GM23338 (cell line): ENCODE measurements at regions not wholly inside any gene's neighbourhood (a gene's known extent, or its start where the extent isn't known, plus 50 kb on each side); places are given as distances from the start of the nearest gene placed in this dataset.

Experiments used
- ATAC-seq: fragments of 200-7000 bp; cut with Tn5 transposase; 3 replicates; pipeline ENCODE4 v1.9.1; 2020
- DNase-seq: peaks from one replicate; pipeline ENCODE4 v3.0.0-alpha.2; 2015; ENCODE audit warnings: low spot score
- H2AFZ ChIP-seq: fragments of 200-600 bp; sonication (generic); 2 replicates; pipeline ENCODE4 v1.8.0; 2016; ENCODE audit warnings: antibody characterized with exemption, mild to moderate bottlenecking, moderate library complexity
- H3F3A ChIP-seq: fragments of 200-600 bp; sonication (generic); replicated peaks from 2 replicates; pipeline ENCODE4 v1.8.0; 2017; ENCODE audit warnings: antibody characterized with exemption, mixed run types, low read depth
- H3K27ac ChIP-seq: fragments of 200-600 bp; sonication (generic); 2 replicates; pipeline ENCODE4 v1.6.1; 2016; ENCODE audit warnings: low read depth
- H3K27me3 ChIP-seq: fragments of 200-600 bp; sonication (generic); 2 replicates; pipeline ENCODE4 v1.8.0; 2016; ENCODE audit warnings: mild to moderate bottlenecking, mixed run types, moderate library complexity; ENCODE audit not compliant: insufficient read depth
- H3K36me3 ChIP-seq: fragments of 200-600 bp; sonication (generic); 2 replicates; pipeline ENCODE4 v1.8.0; 2016; ENCODE audit warnings: mild to moderate bottlenecking; ENCODE audit not compliant: insufficient read depth
- H3K4me1 ChIP-seq: fragments of 200-600 bp; sonication (generic); 2 replicates; pipeline ENCODE4 v1.8.0; 2016; ENCODE audit warnings: mild to moderate bottlenecking, moderate library complexity; ENCODE audit not compliant: insufficient read depth
- H3K4me2 ChIP-seq: fragments of 200-600 bp; sonication (generic); 2 replicates; pipeline ENCODE4 v1.7.1; 2017; ENCODE audit warnings: mixed run types
- H3K4me3 ChIP-seq: fragments of 200-600 bp; sonication (generic); 2 replicates; pipeline ENCODE4 v1.6.1; 2016; ENCODE audit warnings: mixed run types
- H3K79me2 ChIP-seq: fragments of 200-600 bp; sonication (generic); replicated peaks from 2 replicates; pipeline ENCODE4 v1.8.0; 2017; ENCODE audit warnings: mild to moderate bottlenecking; ENCODE audit not compliant: insufficient read depth
- H3K9me2 ChIP-seq: fragments of 200-600 bp; sonication (generic); 2 replicates; pipeline ENCODE4 v1.8.0; 2017; ENCODE audit not compliant: insufficient read depth
- H4K20me1 ChIP-seq: fragments of 200-600 bp; sonication (generic); replicated peaks from 2 replicates; pipeline ENCODE4 v1.8.0; 2017; ENCODE audit warnings: mild to moderate bottlenecking; ENCODE audit not compliant: insufficient read depth
- H3K27ac Mint-ChIP-seq: 2 replicates; pipeline ENCODE4 v1.8.0; 2020; ENCODE audit warnings: inconsistent platforms, mild to moderate bottlenecking, moderate library complexity, mixed read lengths
- H3K27me3 Mint-ChIP-seq: 3 replicates; pipeline ENCODE4 v1.8.0; 2022; ENCODE audit warnings: low read depth, mild to moderate bottlenecking, moderate library complexity, mixed read lengths, inconsistent platforms; ENCODE audit not compliant: insufficient read depth, poor library complexity
- H3K36me3 Mint-ChIP-seq: 3 replicates; pipeline ENCODE4 v1.8.0; 2021; ENCODE audit warnings: low read depth, mild to moderate bottlenecking, inconsistent platforms, moderate library complexity, mixed read lengths
- H3K4me1 Mint-ChIP-seq: 3 replicates; pipeline ENCODE4 v1.8.0; 2020; ENCODE audit warnings: mild to moderate bottlenecking, inconsistent platforms, mixed read lengths
- H3K4me3 Mint-ChIP-seq: 3 replicates; pipeline ENCODE4 v1.8.0; 2021; ENCODE audit warnings: moderate library complexity, mild to moderate bottlenecking, inconsistent platforms, mixed read lengths
- H3K9me3 Mint-ChIP-seq: 3 replicates; pipeline ENCODE4 v1.8.0; 2020; ENCODE audit warnings: moderate library complexity, mild to moderate bottlenecking, inconsistent platforms, mixed read lengths
- CREB1 ChIP-seq: fragments of 250-450 bp; sonication (Bioruptor Pico); IDR thresholded peaks from 2 replicates; pipeline ENCODE4 v1.5.0; 2020; ENCODE audit warnings: low read depth, mild to moderate bottlenecking, moderate library complexity
- EZH2 ChIP-seq: fragments of 200-600 bp; sonication (generic); IDR thresholded peaks from one replicate; pipeline ENCODE4 v1.8.0; 2017; ENCODE audit warnings: antibody characterized with exemption, mild to moderate bottlenecking, low read depth; ENCODE audit not compliant: unreplicated experiment
- EZH2phosphoT487 ChIP-seq: fragments of 200-600 bp; sonication (generic); IDR thresholded peaks from one replicate; pipeline ENCODE4 v1.8.1; 2018; ENCODE audit warnings: antibody characterized with exemption; ENCODE audit not compliant: unreplicated experiment
- JUNB ChIP-seq: IDR thresholded peaks from one replicate; pipeline ENCODE4 v1.6.1; 2016; ENCODE audit warnings: antibody characterized with exemption; ENCODE audit not compliant: unreplicated experiment
- NANOG ChIP-seq: IDR thresholded peaks from 2 replicates; pipeline ENCODE4 v1.6.1; 2016; ENCODE audit warnings: antibody characterized with exemption, borderline replicate concordance
- POLR2AphosphoS5 ChIP-seq: IDR thresholded peaks from 2 replicates; pipeline ENCODE4 v1.6.1; 2016; ENCODE audit warnings: antibody characterized with exemption, low read depth
- STAT1 ChIP-seq: IDR thresholded peaks from one replicate; pipeline ENCODE4 v1.6.1; 2016; ENCODE audit warnings: antibody characterized with exemption; ENCODE audit not compliant: unreplicated experiment
- ZNF114 ChIP-seq: fragments of 250-450 bp; sonication (Bioruptor Pico); IDR thresholded peaks from 2 replicates; pipeline ENCODE4 v1.5.0; 2020; ENCODE audit warnings: mild to moderate bottlenecking, moderate library complexity
- ZNF331 ChIP-seq: fragments of 250-450 bp; sonication (Bioruptor Pico); IDR thresholded peaks from 2 replicates; pipeline ENCODE4 v1.5.0; 2020; ENCODE audit warnings: low read depth, mild to moderate bottlenecking, moderate library complexity
- TF ChIP-seq, protein P1 (sequence below): IDR thresholded peaks from one replicate; pipeline ENCODE4 v1.6.1; 2018; ENCODE audit warnings: antibody characterized with exemption; ENCODE audit not compliant: unreplicated experiment
- TF ChIP-seq, protein P2 (sequence below): IDR thresholded peaks from 2 replicates; pipeline ENCODE4 v1.6.1; 2016; ENCODE audit warnings: antibody characterized with exemption
- TF ChIP-seq, protein P3 (sequence below), 2 experiments: fragments of 200-600 bp in 1 of 2; sonication (generic) in 1 of 2; conservative IDR thresholded peaks; 2 replicates each; pipeline versions ENCODE4 v1.5.1 to v1.6.1; 2016 to 2017; ENCODE audit warnings: antibody characterized with exemption in 2 of 2, low read depth in 2 of 2, mild to moderate bottlenecking in 2 of 2, moderate library complexity in 1 of 2
- TF ChIP-seq, protein P4 (sequence below): fragments of 250-450 bp; sonication (Bioruptor Pico); IDR thresholded peaks from 2 replicates; pipeline ENCODE4 v1.5.0; 2020; ENCODE audit warnings: mild to moderate bottlenecking, moderate library complexity

DNA sequence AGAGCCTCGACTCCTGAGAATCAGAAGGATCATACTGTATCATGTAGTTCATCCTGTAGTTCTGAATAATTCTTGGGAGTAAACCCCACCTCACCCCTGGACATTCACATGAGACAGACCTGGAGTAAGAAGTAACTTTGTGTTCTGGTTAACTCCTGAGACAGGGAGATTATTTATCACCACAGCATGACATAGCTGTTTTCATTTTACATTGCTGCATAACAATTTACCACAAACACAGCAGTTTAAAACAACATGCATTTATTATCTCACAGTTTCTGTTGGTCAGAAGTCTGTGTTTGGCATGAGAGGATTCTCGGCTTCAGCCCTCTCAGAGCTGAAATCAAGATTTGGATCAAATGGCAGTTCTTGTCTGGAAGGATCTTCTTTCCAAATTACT, 855.8 kb upstream of the FANCL start:
- Mint-ChIP-seq H3K4me3 (no peak overlapping the region), H3K27me3 (no peaks in the 10 kb centered on the region), H3K36me3 (peaks cover 32% of the 10 kb centered on the region), H3K27ac (no peak overlapping the region), H3K4me1 (no peaks in the 10 kb centered on the region), H3K9me3 (peaks cover 47% of the 10 kb centered on the region)
- Histone ChIP-seq H3K27me3 (no peaks in the 10 kb centered on the region), H3K79me2 (no peaks in the 10 kb centered on the region), H3K36me3 (peaks cover 10% of the 10 kb centered on the region; the same call in 1 of the 2 replicates), H3K4me2 (no peak overlapping the region), H3K4me3 (no peak overlapping the region), H2AFZ (no peak overlapping the region), H3K9me2 (0 out of 2 replicates have a peak, but pooled peaks cover 14% of the 10 kb centered on the region), H4K20me1 (no peaks in the 10 kb centered on the region), H3K27ac (no peak overlapping the region), H3F3A (no peaks in the 10 kb centered on the region), H3K4me1 (no peaks in the 10 kb centered on the region)
- no peak for TF ChIP-seq ZNF331 (CRISPR knock-in tag)
- no peak for TF ChIP-seq EZH2phosphoT487
- TF ChIP-seq NANOG = no peak
- TF ChIP-seq, protein P1, sequence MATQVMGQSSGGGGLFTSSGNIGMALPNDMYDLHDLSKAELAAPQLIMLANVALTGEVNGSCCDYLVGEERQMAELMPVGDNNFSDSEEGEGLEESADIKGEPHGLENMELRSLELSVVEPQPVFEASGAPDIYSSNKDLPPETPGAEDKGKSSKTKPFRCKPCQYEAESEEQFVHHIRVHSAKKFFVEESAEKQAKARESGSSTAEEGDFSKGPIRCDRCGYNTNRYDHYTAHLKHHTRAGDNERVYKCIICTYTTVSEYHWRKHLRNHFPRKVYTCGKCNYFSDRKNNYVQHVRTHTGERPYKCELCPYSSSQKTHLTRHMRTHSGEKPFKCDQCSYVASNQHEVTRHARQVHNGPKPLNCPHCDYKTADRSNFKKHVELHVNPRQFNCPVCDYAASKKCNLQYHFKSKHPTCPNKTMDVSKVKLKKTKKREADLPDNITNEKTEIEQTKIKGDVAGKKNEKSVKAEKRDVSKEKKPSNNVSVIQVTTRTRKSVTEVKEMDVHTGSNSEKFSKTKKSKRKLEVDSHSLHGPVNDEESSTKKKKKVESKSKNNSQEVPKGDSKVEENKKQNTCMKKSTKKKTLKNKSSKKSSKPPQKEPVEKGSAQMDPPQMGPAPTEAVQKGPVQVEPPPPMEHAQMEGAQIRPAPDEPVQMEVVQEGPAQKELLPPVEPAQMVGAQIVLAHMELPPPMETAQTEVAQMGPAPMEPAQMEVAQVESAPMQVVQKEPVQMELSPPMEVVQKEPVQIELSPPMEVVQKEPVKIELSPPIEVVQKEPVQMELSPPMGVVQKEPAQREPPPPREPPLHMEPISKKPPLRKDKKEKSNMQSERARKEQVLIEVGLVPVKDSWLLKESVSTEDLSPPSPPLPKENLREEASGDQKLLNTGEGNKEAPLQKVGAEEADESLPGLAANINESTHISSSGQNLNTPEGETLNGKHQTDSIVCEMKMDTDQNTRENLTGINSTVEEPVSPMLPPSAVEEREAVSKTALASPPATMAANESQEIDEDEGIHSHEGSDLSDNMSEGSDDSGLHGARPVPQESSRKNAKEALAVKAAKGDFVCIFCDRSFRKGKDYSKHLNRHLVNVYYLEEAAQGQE = no peak
- TF ChIP-seq, protein P2, sequence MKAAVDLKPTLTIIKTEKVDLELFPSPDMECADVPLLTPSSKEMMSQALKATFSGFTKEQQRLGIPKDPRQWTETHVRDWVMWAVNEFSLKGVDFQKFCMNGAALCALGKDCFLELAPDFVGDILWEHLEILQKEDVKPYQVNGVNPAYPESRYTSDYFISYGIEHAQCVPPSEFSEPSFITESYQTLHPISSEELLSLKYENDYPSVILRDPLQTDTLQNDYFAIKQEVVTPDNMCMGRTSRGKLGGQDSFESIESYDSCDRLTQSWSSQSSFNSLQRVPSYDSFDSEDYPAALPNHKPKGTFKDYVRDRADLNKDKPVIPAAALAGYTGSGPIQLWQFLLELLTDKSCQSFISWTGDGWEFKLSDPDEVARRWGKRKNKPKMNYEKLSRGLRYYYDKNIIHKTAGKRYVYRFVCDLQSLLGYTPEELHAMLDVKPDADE = no peak
- TF ChIP-seq, protein P3, sequence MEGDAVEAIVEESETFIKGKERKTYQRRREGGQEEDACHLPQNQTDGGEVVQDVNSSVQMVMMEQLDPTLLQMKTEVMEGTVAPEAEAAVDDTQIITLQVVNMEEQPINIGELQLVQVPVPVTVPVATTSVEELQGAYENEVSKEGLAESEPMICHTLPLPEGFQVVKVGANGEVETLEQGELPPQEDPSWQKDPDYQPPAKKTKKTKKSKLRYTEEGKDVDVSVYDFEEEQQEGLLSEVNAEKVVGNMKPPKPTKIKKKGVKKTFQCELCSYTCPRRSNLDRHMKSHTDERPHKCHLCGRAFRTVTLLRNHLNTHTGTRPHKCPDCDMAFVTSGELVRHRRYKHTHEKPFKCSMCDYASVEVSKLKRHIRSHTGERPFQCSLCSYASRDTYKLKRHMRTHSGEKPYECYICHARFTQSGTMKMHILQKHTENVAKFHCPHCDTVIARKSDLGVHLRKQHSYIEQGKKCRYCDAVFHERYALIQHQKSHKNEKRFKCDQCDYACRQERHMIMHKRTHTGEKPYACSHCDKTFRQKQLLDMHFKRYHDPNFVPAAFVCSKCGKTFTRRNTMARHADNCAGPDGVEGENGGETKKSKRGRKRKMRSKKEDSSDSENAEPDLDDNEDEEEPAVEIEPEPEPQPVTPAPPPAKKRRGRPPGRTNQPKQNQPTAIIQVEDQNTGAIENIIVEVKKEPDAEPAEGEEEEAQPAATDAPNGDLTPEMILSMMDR (conservative IDR thresholded peaks at IDR 0.05; ENCODE audit: low read depth in 2 of 2) = no peak
- no peak for TF ChIP-seq EZH2
- TF ChIP-seq ZNF114 (CRISPR knock-in tag) = no peak
- TF ChIP-seq JUNB = no peak
- TF ChIP-seq CREB1 = no peak
- TF ChIP-seq STAT1 = no peak
- TF ChIP-seq, protein P4, sequence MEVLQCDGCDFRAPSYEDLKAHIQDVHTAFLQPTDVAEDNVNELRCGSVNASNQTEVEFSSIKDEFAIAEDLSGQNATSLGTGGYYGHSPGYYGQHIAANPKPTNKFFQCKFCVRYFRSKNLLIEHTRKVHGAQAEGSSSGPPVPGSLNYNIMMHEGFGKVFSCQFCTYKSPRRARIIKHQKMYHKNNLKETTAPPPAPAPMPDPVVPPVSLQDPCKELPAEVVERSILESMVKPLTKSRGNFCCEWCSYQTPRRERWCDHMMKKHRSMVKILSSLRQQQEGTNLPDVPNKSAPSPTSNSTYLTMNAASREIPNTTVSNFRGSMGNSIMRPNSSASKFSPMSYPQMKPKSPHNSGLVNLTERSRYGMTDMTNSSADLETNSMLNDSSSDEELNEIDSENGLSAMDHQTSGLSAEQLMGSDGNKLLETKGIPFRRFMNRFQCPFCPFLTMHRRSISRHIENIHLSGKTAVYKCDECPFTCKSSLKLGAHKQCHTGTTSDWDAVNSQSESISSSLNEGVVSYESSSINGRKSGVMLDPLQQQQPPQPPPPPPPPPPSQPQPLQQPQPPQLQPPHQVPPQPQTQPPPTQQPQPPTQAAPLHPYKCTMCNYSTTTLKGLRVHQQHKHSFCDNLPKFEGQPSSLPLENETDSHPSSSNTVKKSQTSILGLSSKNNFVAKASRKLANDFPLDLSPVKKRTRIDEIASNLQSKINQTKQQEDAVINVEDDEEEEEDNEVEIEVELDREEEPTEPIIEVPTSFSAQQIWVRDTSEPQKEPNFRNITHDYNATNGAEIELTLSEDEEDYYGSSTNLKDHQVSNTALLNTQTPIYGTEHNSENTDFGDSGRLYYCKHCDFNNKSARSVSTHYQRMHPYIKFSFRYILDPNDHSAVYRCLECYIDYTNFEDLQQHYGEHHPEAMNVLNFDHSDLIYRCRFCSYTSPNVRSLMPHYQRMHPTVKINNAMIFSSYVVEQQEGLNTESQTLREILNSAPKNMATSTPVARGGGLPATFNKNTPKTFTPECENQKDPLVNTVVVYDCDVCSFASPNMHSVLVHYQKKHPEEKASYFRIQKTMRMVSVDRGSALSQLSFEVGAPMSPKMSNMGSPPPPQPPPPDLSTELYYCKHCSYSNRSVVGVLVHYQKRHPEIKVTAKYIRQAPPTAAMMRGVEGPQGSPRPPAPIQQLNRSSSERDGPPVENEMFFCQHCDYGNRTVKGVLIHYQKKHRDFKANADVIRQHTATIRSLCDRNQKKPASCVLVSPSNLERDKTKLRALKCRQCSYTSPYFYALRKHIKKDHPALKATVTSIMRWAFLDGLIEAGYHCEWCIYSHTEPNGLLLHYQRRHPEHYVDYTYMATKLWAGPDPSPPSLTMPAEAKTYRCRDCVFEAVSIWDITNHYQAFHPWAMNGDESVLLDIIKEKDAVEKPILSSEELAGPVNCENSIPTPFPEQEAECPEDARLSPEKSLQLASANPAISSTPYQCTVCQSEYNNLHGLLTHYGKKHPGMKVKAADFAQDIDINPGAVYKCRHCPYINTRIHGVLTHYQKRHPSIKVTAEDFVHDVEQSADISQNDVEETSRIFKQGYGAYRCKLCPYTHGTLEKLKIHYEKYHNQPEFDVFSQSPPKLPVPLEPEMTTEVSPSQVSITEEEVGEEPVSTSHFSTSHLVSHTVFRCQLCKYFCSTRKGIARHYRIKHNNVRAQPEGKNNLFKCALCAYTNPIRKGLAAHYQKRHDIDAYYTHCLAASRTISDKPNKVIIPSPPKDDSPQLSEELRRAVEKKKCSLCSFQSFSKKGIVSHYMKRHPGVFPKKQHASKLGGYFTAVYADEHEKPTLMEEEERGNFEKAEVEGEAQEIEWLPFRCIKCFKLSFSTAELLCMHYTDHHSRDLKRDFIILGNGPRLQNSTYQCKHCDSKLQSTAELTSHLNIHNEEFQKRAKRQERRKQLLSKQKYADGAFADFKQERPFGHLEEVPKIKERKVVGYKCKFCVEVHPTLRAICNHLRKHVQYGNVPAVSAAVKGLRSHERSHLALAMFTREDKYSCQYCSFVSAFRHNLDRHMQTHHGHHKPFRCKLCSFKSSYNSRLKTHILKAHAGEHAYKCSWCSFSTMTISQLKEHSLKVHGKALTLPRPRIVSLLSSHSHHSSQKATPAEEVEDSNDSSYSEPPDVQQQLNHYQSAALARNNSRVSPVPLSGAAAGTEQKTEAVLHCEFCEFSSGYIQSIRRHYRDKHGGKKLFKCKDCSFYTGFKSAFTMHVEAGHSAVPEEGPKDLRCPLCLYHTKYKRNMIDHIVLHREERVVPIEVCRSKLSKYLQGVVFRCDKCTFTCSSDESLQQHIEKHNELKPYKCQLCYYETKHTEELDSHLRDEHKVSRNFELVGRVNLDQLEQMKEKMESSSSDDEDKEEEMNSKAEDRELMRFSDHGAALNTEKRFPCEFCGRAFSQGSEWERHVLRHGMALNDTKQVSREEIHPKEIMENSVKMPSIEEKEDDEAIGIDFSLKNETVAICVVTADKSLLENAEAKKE (CRISPR knock-in tag) = no peak
- no peak for TF ChIP-seq POLR2AphosphoS5
- DNase-seq = no peak
- ATAC-seq = no peak
